ENCODE measurements at regions not wholly inside any gene's neighbourhood (a gene's known extent, or its start where the extent isn't known, plus 50 kb on each side); places are given as distances from the start of the nearest gene placed in this dataset.

GRCh38 chr1:115893545-115893944, 52.6 kb upstream of the NHLH2 start:
- DNase-seq (ENCODE audit: low read depth, low spot score) = no peak
- Histone ChIP-seq H3K36me3 (ENCODE audit: insufficient read depth, low read length) (no peaks in the 10 kb centered on the region), H3K4me3 (no peak overlapping the region), H3K9ac (ENCODE audit: insufficient read length) (no peak overlapping the region), H3K9me3 (ENCODE audit: low read depth, low read length) (no peaks in the 10 kb centered on the region), H3K27ac (no peak overlapping the region)
- no peak for TF ChIP-seq POLR2AphosphoS5 (IDR thresholded peaks at IDR 0.05; ENCODE audit: borderline replicate concordance, low read depth, low read length)

- no peak for TF ChIP-seq FOXP2 (optimal IDR thresholded peaks at IDR 0.05; ENCODE audit: control extremely low read depth, extremely low read length, insufficient read depth)
- TF ChIP-seq EZH2 (IDR thresholded peaks at IDR 0.05) = no peak
- TF ChIP-seq POLR2AphosphoS5 (IDR thresholded peaks at IDR 0.05; ENCODE audit: borderline replicate concordance, low read depth, low read length) = no peak
- no peak for DNase-seq (ENCODE audit: low read depth, low spot score)
- Histone ChIP-seq H3K27ac (no peak overlapping the region), H3K9ac (ENCODE audit: insufficient read length) (no peak overlapping the region), H3K4me3 (no peak overlapping the region), H3K9me3 (ENCODE audit: low read depth, low read length) (no peaks in the 10 kb centered on the region), H3K36me3 (ENCODE audit: insufficient read depth, low read length) (no peaks in the 10 kb centered on the region)
Observed at GRCh38 chr1:115898020-115898419, 57.1 kb upstream of the NHLH2 start.

GRCh38 chr1:115900856-115901255, 59.9 kb upstream of the NHLH2 start:
- Histone ChIP-seq H3K4me3 (no peak overlapping the region), H3K9ac (ENCODE audit: insufficient read length) (no peak overlapping the region), H3K36me3 (ENCODE audit: insufficient read depth, low read length) (no peaks in the 10 kb centered on the region), H3K9me3 (ENCODE audit: low read depth, low read length) (no peaks in the 10 kb centered on the region), H3K27ac (no peak overlapping the region)
- TF ChIP-seq FOXP2 (optimal IDR thresholded peaks at IDR 0.05; ENCODE audit: control extremely low read depth, extremely low read length, insufficient read depth) (no peak), EZH2 (IDR thresholded peaks at IDR 0.05) (no peak), POLR2AphosphoS5 (IDR thresholded peaks at IDR 0.05; ENCODE audit: borderline replicate concordance, low read depth, low read length) (no peak)
- no peak for DNase-seq (ENCODE audit: low read depth, low spot score)

GRCh38 chr1:115906627-115907026, 65.7 kb upstream of the NHLH2 start:
- Histone ChIP-seq H3K36me3 (ENCODE audit: insufficient read depth, low read length) (no peaks in the 10 kb centered on the region), H3K27ac (no peak overlapping the region), H3K4me3 (no peak overlapping the region), H3K9me3 (ENCODE audit: low read depth, low read length) (no peaks in the 10 kb centered on the region), H3K9ac (ENCODE audit: insufficient read length) (no peak overlapping the region)
- TF ChIP-seq FOXP2 (optimal IDR thresholded peaks at IDR 0.05; ENCODE audit: control extremely low read depth, extremely low read length, insufficient read depth) = no peak
- no peak for TF ChIP-seq POLR2AphosphoS5 (IDR thresholded peaks at IDR 0.05; ENCODE audit: borderline replicate concordance, low read depth, low read length)
- TF ChIP-seq EZH2 (IDR thresholded peaks at IDR 0.05) = no peak
- DNase-seq (ENCODE audit: low read depth, low spot score) = no peak

GRCh38 chr1:115907092-115907491, 66.2 kb upstream of the NHLH2 start:
- Histone ChIP-seq H3K27ac (no peak overlapping the region), H3K4me3 (no peak overlapping the region), H3K36me3 (ENCODE audit: insufficient read depth, low read length) (no peaks in the 10 kb centered on the region), H3K9ac (ENCODE audit: insufficient read length) (no peak overlapping the region), H3K9me3 (ENCODE audit: low read depth, low read length) (no peaks in the 10 kb centered on the region)
- TF ChIP-seq POLR2AphosphoS5 (IDR thresholded peaks at IDR 0.05; ENCODE audit: borderline replicate concordance, low read depth, low read length) (no peak), FOXP2 (optimal IDR thresholded peaks at IDR 0.05; ENCODE audit: control extremely low read depth, extremely low read length, insufficient read depth) (no peak), EZH2 (IDR thresholded peaks at IDR 0.05) (no peak)
- no peak for DNase-seq (ENCODE audit: low read depth, low spot score)

GRCh38 chr1:115908565-115909274, 67.6 kb upstream of the SLC22A15 start:
- no peaks in the 10 kb centered on the region for H3K36me3 ChIP-seq (ENCODE audit: insufficient read depth, low read length)
- no peaks in the 10 kb centered on the region for H3K9me3 ChIP-seq (ENCODE audit: low read depth, low read length)
- H3K4me3 ChIP-seq = no peak overlapping the region
- no peak overlapping the region for H3K9ac ChIP-seq (ENCODE audit: insufficient read length)
- DNase-seq (ENCODE audit: low read depth, low spot score) = no peak
- no peak for TF ChIP-seq POLR2AphosphoS5 (IDR thresholded peaks at IDR 0.05; ENCODE audit: borderline replicate concordance, low read depth, low read length)
- no peak for TF ChIP-seq FOXP2 (optimal IDR thresholded peaks at IDR 0.05; ENCODE audit: control extremely low read depth, extremely low read length, insufficient read depth)
- TF ChIP-seq EZH2 (IDR thresholded peaks at IDR 0.05) = no peak
- H3K27ac ChIP-seq = no peak overlapping the region

- Histone ChIP-seq H3K9me3 (ENCODE audit: low read depth, low read length) (no peaks in the 10 kb centered on the region), H3K36me3 (ENCODE audit: insufficient read depth, low read length) (no peaks in the 10 kb centered on the region), H3K9ac (ENCODE audit: insufficient read length) (no peak overlapping the region), H3K27ac (no peak overlapping the region), H3K4me3 (no peak overlapping the region)
- DNase-seq (ENCODE audit: low read depth, low spot score) = no peak
- no peak for TF ChIP-seq FOXP2 (optimal IDR thresholded peaks at IDR 0.05; ENCODE audit: control extremely low read depth, extremely low read length, insufficient read depth)
- no peak for TF ChIP-seq POLR2AphosphoS5 (IDR thresholded peaks at IDR 0.05; ENCODE audit: borderline replicate concordance, low read depth, low read length)
- no peak for TF ChIP-seq EZH2 (IDR thresholded peaks at IDR 0.05)
Observed at GRCh38 chr1:115910231-115910630, 66.1 kb upstream of the SLC22A15 start.

GRCh38 chr1:115911294-115911693, 65.0 kb upstream of the SLC22A15 start:
- Histone ChIP-seq H3K36me3 (ENCODE audit: insufficient read depth, low read length) (no peaks in the 10 kb centered on the region), H3K9me3 (ENCODE audit: low read depth, low read length) (no peaks in the 10 kb centered on the region), H3K9ac (ENCODE audit: insufficient read length) (no peak overlapping the region), H3K4me3 (no peak overlapping the region), H3K27ac (no peak overlapping the region)
- TF ChIP-seq FOXP2 (optimal IDR thresholded peaks at IDR 0.05; ENCODE audit: control extremely low read depth, extremely low read length, insufficient read depth) = no peak
- no peak for DNase-seq (ENCODE audit: low read depth, low spot score)

- TF ChIP-seq FOXP2 (optimal IDR thresholded peaks at IDR 0.05; ENCODE audit: control extremely low read depth, extremely low read length, insufficient read depth) (no peak), EZH2 (IDR thresholded peaks at IDR 0.05) (no peak), POLR2AphosphoS5 (IDR thresholded peaks at IDR 0.05; ENCODE audit: borderline replicate concordance, low read depth, low read length) (no peak)
- Histone ChIP-seq H3K36me3 (ENCODE audit: insufficient read depth, low read length) (no peaks in the 10 kb centered on the region), H3K27ac (no peak overlapping the region), H3K9me3 (ENCODE audit: low read depth, low read length) (no peaks in the 10 kb centered on the region), H3K9ac (ENCODE audit: insufficient read length) (no peak overlapping the region), H3K4me3 (no peak overlapping the region)
- no peak for DNase-seq (ENCODE audit: low read depth, low spot score)
Observed at GRCh38 chr1:115912116-115912515, 64.2 kb upstream of the SLC22A15 start.

Data from SK-N-MC (cell line).